ENCODE measurements at regions not wholly inside any gene's neighbourhood (a gene's known extent, or its start where the extent isn't known, plus 50 kb on each side); places are given as distances from the start of the nearest gene placed in this dataset.

GRCh38 chr10:128877141-128877540, 589.9 kb upstream of the MGMT start:
- H3K27ac ChIP-seq (ENCODE audit: low read depth in 1 of 2, low read length in 2 of 2), result no peak overlapping the region
- H3K36me3 ChIP-seq (ENCODE audit: control insufficient read depth in 4 of 4, insufficient read depth in 3 of 4, low read depth in 1 of 4, low read length in 3 of 4), result no peaks in the 10 kb centered on the region
- no peak for DNase-seq (ENCODE audit: low spot score)
- H3K4me1 ChIP-seq (ENCODE audit: control insufficient read depth in 4 of 4, insufficient read depth in 4 of 4, low read length in 3 of 4), result no peaks in the 10 kb centered on the region
- TF ChIP-seq FOXA1 (IDR thresholded peaks at IDR 0.05) (no peak), GABPA (IDR thresholded peaks at IDR 0.05 in 1 of 2, conservative IDR thresholded peaks at IDR 0.05 in 1 of 2) (no peak), JUND (IDR thresholded peaks at IDR 0.05) (no peak), NR2F2 (IDR thresholded peaks at IDR 0.05) (no peak), REST (IDR thresholded peaks at IDR 0.05) (no peak), MAX (IDR thresholded peaks at IDR 0.05) (no peak), HNF4A (conservative IDR thresholded peaks at IDR 0.05) (no peak), RAD21 (IDR thresholded peaks at IDR 0.05) (no peak), EGR1 (IDR thresholded peaks at IDR 0.05; ENCODE audit: low read depth in 2 of 2) (no peak), YY1 (IDR thresholded peaks at IDR 0.05) (no peak), ATF3 (IDR thresholded peaks at IDR 0.05) (no peak), ZBTB33 (IDR thresholded peaks at IDR 0.05) (no peak), SP1 (IDR thresholded peaks at IDR 0.05) (no peak), FOXA2 (IDR thresholded peaks at IDR 0.05) (no peak), TAF1 (conservative IDR thresholded peaks at IDR 0.05) (no peak), HNF4G (IDR thresholded peaks at IDR 0.05) (no peak), RXRA (IDR thresholded peaks at IDR 0.05) (no peak), CTCF (IDR thresholded peaks at IDR 0.05; ENCODE audit: low read depth, low read length, missing input control) (no peak)
- peaks cover 0 to 3% (median 0%) of the 10 kb centered on the region in 4 donors for H3K27me3 ChIP-seq (ENCODE audit: control insufficient read depth in 4 of 4, insufficient read depth in 4 of 4, low read length in 3 of 4)
- WGBS, result 84% methylated on average over 10 of the region's 10 CpGs
- no peak overlapping the region for H3K9ac ChIP-seq (ENCODE audit: low read depth in 1 of 2, low read length in 2 of 2)
- H3K4me3 ChIP-seq (ENCODE audit: low read depth in 1 of 3, low read length in 3 of 3), result no peak overlapping the region
- no peaks in the 10 kb centered on the region for H3K9me3 ChIP-seq (ENCODE audit: control insufficient read depth in 4 of 4, low read length in 3 of 4)

Measured in liver (tissue), 8 donors.